NCI-H2081 treated with DMSO at 0.1 percent for 48 hours (cell line): ENCODE measurements at regions not wholly inside any gene's neighbourhood (a gene's known extent, or its start where the extent isn't known, plus 50 kb on each side); places are given as distances from the start of the nearest gene placed in this dataset.

ENCODE experiments used
- DNase-seq: peaks from one replicate; lab custom pipeline; 2025; lab: John Stamatoyannopoulos, UW

DNA sequence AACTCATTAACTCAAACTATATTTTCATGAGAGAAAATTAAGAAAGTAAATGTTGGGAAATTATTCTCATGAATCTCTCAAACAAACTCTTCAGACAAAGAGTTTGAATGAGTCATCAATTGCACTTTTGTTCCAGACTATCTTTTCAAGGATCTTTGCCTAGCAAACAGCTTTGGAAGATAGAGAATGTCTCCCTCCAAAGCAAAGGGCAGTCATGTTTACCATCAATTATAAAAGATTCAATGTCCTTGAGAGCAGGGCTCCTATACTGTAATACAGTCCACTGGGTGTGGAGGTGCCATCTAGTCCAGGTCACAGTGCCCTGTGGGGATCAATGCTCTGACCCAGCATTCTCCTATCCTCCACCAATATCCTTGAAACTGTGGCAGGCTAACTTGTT is 1429.3 kb downstream of the EFNA5 start:
- no peak for DNase-seq

DNA sequence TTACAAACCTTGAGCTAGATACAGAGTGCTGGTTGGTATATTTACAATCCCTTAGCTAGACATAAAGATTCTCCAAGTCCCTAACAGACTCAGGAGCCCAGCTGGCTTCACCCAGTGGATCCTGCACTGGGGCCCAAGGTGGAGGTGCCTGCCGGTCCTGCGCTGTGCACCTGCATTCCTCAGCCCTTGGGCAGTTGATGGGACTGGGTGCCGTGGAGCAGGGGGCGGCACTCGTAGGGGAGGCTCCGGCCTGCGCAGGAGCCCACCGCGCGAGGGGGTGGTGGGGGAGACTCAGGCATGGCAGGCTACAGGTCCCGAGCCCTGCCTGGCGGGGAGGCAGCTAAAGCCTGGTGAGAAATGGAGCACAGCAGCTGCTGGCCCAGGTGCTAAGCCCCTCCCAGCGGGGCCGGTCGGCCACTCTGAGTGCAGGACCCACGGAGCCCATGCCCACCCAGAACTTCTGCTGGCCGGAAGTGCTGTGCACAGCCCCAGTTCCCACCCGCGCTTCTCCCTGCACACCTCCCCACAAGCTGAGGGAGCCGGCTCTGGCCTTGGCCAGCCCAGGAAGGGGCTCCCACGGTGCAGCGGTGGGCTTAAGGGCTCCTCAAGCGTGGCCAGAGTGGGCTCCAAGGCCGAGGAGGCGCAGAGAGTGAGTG is 1464.7 kb downstream of the EFNA5 start:
- no peak for DNase-seq

DNA sequence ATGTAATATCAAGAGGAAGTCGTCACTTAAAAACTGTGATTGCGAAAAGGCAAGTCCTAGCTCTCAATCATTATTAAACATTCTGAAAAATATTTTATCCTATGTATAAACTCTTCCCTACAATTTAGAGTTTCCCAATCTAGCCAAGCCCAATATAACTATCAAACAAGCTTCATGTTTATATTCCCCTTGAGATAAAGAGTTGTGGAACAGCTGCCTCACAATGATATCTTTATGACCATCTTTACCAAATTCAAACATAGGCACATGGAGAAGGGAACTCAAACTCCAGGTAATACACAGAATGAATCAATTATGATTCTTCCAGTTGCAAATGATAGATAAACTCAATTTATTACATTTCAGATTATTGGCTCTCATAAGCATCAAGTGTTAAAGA is 1468.7 kb downstream of the EFNA5 start:
- no peak for DNase-seq

DNA sequence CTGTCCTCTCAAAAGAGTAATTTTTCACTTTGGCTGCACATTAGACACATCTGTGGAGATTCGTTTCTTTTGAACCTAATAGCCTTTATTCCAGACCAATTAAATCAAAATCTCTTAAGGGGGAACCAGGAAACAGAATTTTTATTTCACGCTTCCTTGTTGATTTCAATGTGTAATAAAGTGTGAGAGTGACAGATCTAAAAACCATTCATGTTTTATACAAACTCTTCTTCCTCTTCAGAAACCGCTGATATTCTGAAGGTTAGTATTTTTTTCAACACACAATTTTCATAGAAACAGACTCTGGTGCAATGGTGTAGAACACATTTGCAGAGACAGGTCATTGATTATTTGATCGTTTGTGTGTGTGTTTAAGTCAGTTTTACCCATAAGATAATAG is 1469.8 kb downstream of the EFNA5 start:
- DNase-seq, result no peak

DNA sequence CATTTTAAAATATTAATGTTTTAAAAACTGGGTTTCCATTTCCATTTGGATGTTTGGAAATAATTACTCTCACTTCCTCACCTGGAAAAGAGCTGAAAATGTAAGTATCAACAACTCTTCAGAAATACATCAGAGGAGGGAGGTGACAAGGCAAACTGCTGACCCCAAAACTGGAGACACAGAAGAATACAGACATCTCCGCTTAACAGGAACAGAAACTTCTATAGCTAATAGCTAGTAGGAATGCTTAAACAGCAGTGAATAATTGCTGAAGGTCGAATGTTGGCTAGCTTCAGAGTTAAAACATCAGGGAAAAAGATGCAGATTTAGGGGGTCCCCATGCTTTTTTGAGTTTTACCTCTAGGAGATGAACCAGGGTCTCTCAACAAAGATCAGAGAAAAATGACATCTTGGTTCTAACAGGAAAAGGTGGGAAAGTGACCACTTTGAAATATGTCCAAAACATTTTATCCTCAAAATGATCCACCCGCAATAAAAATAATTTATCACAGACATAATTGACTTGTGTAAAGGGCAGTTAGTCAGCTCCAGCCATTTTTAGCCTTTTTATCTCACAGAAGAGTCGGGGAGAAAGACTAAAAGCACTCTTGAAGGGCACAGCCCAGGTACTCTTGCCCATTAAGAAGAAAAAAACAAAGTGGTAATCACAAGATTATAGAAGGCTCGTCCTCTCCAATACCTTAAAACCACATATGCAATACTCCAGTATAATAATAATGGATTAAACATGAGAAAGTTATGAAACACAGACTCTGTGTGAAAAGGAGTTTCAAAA is 1474.9 kb downstream of the EFNA5 start:
- no peak for DNase-seq

DNA sequence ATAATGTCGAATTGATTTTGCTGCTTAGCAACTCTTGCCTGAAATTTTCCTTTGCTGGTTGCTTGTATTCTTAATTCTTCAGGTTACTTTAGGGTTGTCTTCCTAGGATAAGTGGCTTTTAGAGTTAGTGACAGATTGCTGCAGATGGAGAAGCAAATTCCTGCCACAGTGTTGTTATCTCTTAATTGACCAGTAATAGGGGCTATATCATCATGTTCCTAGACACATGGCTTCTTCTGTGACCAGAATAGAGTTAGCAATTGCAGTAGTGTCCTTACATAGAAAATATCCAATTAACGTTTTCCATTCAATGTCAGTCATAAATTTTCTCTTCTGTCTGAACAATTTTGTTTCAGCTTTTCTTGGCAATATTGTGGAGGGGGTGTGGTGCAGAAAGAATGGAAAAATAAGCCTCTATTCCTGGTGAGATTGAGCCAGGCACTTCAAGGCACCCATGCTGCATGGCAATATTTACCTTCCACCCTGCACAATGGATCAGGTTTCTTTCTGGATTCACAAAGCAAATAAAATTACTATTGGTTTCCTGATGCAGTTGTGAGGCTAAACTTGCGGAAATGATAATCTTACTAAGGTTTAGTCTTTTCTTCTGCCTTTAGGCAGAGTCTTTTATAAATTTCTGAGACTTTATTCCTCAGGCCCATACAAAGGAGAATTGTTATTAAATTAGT is 1481.5 kb downstream of the EFNA5 start:
- DNase-seq, result no peak

DNA sequence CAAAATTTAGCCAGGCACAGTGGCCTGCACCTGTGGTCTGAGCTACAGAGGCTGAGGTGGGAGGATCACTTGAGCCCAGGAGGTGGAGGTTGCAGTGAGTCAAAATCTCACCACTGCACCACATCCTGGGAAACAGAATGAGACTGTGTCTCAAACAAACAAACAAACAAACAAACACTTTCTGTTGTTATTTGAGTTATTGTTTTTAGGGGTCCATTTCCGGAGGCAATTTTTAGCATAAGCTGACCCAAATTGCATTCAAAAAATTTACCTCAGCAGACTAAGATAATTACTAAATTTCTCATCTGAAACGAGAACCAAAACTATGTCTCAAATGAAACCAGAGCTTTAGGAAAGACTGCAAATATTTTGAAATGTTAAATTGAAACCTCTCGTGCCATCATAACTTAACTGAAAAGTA is 1485.1 kb downstream of the EFNA5 start:
- no peak for DNase-seq

DNA sequence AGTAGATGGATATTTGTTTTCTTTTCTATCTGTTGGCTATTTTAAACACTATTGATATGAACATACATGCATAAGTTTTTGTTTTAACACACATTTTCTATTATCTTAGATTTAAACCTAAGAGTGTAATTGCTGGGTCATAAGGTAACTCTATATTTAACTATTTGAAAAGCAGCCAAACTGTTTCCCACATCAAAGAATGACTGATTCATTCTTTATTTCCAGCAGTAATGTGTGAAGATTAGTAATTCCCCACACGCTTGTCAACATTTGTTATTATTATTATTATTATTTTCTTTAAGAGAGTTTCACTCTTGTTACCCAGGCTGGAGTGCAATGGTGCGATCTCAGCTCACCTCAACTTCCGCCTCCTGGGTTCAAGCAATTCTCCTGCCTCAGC is 1495.8 kb downstream of the EFNA5 start:
- DNase-seq, result no peak

DNA sequence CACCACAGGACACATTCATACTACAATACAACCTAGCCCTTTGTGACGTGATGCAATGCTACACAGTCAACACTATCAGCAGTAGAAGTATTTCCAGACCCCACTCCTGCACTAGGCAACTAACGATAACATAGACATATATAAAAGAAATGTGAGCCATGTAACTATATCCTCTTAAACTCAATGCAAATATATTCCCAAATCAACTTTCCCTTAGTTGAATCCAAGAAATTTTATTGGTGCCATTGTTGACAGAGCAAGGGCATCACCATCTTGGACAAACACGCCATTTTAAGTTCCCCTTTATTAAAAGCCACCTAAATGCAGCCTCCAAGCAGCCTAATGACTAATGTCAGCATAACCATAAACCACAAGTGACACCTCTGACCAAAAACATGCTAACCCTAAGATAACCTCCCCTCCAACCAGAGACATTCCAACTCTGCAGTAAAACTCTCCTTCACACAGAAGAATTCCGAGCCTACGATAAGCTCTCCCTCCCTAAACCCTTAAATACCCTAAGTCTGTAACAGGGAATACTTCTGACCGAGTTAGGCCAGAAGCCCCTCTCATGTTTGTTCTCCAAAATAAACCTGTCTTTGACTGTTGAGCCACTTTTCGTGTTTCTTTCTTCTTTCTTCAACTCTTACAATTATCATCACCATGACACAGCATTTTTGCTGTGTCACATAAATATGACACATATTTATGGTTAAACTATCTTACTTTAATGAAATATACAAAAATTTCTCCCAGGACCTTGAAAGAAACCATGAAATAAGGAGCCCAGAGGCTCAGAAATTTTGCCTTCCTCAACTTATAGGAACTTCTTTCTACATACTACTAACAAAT is 1497.8 kb downstream of the EFNA5 start:
- no peak for DNase-seq

DNA sequence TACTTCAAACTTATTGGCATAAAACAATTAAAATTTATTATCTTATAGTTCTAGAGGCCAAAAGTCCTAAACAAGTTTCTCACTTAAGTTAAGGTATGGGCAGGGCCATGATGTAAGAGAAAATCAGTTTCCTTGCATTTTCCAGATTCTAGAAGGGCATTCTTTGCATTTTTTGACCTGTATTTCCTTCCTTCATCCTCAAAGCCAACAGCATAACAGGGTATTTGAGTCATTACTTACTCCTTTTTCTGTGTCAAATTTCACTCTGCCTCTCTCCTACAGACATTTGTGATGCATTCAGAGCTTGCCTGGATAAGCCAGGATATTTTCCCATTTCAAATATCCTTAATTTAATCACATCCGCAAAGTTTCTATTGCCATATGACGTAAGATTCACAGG is 1499.0 kb downstream of the EFNA5 start:
- DNase-seq, result no peak

DNA sequence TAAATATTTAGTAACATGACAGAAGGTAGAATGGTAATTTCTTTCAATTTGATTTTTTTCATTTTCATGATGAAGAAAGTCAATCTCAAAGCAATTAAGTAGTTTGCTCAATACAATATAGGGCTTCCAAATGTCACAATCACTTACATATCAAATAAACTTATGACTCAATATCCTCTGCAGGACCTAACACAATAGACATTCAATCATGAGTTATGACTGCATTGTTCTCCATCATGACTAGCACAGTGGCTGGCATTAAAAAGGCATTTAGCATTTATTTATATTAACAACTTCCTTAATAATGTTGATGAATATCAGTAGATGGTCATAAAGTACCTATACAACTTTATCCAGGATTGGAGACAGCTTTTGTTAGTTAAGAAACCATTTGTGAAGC is 1499.6 kb downstream of the EFNA5 start:
- no peak for DNase-seq

DNA sequence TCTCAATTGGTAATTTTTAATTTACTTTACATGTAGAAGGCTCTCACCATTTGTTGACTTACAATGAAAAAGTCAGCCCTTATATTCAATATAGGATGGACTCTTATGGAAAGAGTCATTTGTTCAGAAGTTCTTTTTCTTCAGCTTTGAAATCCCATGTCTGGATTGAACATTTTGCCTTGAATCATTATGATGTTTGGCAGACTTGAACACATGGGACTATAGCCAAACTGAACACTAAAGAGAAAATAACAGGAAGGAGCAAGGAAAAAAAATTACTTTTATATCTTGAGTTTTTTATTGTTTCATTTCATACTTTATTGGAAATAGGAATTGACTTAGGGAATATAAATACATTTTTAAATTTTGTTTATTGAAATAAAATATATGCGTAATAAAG is 1503.0 kb downstream of the EFNA5 start:
- no peak for DNase-seq

DNA sequence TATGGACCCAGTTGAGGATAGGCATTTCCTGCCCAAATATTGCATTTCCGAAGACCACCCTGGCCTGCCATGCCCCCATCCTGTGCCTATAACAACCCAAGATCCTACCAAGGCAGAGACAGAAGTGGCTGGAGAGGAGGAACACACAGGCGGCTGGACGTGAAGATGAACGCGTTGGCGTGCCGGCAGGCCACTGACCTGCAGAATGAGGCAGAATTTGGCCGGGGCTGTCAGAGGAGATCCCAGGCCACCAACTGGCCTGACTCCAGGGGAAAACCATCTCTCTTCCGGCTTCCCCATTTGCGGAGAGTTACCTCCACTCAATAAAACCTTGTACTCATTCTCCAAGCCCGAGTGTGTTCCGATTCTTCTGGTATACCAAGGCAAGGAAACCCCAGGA is 1507.5 kb downstream of the EFNA5 start:
- no peak for DNase-seq

DNA sequence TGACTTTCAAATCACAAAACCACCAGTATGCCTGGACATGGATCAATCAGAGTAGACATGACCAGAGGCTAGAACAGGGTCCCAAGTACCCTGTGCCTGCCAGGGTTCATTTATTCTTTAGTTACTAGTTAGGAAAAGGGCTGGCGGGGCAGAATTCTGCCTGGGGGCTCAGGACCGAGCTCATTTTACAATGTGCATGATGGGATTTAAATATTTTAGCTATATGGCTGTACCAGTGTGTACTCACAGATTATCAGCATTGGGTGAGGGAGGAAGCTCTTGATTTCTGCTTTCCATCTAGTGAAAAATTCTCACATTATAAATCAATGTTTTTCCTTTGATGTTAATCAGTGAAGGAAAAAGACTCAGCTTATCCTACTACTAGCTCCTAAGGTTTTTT is 1511.1 kb downstream of the EFNA5 start:
- DNase-seq, result no peak

DNA sequence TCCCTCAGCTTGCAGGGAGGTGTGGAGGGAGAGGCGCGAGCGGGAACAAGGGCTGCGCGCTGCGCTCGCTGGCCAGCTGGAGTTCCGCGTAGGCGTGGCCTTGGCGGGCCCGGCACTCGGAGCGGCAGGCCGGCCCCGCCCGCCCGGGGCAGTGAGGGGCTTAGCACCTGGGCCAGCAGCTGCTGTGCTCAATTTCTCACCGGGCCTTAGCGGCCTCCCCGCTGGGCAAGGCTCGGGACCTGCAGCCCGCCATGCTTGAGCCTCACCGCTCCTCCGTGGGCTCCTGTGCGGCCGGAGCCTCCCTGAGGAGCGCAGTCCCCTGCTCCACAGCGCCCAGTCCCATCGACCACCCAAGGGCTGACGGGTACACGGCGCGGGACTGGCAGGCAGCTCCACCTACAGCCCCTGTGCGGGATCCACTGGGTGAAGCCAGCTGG is 1516.4 kb downstream of the EFNA5 start:
- no peak for DNase-seq

DNA sequence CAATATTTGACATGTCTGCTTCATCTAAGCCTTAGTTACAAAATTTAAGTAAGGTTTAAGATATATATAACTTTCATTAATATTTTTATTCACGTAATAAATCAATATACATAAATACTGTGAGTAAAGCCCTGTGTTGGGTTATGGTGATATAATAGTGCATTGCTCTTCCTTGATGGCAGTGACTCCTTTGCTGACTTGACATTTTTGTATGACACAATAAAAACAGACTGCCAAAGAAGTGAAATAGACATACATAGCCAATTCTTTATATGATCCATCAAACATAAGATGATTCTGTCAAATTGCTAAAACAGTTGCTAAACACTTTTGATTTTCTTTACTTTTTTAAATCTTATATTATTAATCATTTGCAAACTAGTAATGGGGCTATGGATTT is 1518.2 kb downstream of the EFNA5 start:
- no peak for DNase-seq

DNA sequence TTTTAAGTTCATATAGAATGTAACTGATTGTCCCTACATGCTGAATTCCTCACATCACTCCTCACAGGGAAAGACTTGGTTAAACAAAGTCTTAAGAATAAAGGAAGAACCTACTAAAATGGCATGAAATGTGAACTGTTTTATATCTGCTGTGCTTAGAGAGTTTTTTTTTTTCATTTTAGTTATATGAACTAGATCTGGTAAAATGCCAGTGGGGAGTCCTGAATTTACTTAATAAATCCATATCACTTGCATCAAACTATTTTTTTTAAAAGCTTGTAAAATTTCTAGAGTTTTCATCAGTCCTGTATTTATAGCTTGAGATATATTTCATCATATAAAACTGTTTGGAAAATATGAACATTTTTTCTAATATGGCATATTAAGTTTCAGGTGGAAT is 1528.6 kb downstream of the EFNA5 start:
- DNase-seq, result no peak

DNA sequence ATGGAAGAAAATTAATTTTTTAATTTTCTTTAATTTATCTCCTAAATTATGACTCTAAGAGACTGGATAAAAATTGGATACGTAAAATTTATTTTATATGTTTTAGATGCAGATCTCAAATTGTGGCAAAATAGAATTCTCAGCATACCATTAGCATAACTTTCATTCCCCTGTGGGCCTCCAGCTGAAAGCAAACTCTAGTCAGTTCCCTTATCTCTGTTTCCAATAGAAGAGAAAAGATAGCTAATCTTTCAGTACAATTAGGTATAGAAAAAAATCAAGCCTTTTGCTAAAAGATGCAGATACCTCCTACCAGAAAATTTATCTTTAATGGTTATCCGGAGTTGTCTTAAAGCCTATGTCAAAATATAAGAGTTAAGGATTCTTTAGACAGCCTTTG is 1530.6 kb downstream of the EFNA5 start:
- no peak for DNase-seq

DNA sequence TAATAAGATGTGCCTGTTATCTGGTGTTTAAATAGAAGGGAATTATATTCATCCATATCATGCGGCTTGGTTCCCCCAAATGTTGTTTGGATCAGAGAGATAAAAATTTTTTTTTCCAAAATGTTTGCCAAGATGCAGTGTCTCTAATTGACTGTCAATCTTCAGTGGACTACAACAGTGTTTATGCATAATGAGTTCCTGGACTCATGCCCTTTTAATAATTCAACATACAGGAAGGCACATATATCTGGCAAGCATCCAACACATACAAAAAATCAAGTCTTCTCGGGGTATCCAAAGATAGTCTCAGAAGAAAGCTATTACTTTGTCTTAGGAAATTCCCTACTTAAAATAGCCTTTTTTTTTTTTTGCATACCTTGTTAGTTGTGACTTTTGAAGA is 1534.7 kb downstream of the EFNA5 start:
- no peak for DNase-seq

DNA sequence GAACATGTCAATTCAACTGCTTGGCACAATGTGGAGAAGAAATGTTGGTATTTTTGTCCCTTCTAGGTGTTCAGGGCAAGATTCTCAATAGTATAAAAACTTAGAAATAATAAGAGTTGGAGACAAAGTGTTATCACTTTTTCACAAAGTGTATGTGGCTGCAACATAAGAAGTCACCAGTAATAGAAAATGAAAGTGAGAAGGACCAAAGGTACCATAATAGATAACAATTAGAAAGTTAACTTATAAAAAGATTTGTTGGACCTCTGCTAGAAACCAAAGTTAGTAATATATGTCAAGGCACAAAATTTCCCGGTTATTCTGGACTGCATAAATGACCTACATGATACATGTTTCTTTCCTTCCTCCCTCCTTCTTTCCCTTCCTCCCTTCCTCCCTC is 1535.3 kb downstream of the EFNA5 start:
- no peak for DNase-seq

DNA sequence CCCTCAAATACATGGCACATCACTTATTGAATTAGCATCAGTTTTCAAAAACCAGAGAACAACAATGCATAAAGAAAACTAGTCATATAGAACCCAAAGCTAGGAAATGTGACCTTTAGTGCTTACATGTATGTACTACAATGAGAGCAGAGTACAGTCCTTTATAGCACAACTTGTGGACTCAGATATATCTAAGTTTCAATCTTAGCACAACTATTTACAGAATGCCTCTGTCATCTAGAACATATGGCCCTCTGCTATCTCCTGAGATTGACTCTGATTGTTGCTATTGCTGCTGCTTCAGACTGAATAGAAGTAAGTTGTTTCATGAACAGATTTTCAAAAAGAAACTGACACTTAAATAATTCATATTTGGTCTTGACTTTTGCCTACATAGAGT is 1536.2 kb downstream of the EFNA5 start:
- no peak for DNase-seq

DNA sequence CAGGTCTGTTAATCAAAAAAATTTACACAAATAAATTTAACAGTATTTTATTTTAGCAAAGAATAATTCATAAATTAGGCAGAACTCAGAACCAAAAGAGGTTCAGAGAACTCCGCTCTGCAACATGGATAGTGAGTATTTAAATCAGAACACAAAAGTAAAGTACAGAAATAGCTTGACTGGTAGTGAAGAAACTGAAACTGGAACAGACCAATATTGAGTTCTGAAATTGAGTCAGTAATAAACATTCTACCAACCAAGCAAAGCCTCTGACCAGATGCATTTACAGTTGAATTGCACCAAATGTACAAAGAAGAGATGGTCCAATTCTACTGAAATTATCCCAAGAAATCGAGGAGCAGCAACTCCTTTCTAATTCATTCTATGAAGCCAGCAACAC is 1542.8 kb downstream of the EFNA5 start:
- DNase-seq, result no peak
